ENCODE measurements at regions not wholly inside any gene's neighbourhood (a gene's known extent, or its start where the extent isn't known, plus 50 kb on each side); places are given as distances from the start of the nearest gene placed in this dataset.

DNA sequence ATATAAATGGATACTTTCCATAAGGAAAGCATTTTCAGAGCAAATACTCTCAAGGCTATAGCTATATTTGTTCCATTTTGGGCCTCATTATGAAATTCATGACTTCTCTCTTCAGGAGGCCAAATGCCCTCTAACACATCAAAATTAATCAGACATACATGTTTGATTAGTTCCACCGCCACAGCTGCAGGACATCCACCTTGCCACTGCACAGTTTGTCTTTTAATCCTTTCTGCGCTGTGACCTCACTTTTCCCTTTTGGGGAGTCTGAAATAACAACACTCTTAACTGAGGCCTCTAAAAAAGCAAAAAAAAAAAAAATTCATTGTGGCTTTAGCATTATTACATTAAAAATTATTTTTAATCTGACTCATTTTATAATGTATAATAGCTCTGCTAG is 279.1 kb upstream of the CDH12 start:
- TF ChIP-seq POLR2A (IDR thresholded peaks at IDR 0.05; ENCODE audit: low read length) (no peak), GATA1 (IDR thresholded peaks at IDR 0.05; ENCODE audit: low read depth, low read length) (no peak)
